SW 1271 (cell line): ENCODE measurements at regions not wholly inside any gene's neighbourhood (a gene's known extent, or its start where the extent isn't known, plus 50 kb on each side); places are given as distances from the start of the nearest gene placed in this dataset.
"Not testable (repeated sequence)": the region's sequence is repeated elsewhere in the genome, so short reads cannot be mapped to it uniquely, and the experiment has no call there.

Experiments
- DNase-seq, 2 experiments: peaks; one replicate each; lab custom pipeline; 2025; lab: John Stamatoyannopoulos, UW

DNA sequence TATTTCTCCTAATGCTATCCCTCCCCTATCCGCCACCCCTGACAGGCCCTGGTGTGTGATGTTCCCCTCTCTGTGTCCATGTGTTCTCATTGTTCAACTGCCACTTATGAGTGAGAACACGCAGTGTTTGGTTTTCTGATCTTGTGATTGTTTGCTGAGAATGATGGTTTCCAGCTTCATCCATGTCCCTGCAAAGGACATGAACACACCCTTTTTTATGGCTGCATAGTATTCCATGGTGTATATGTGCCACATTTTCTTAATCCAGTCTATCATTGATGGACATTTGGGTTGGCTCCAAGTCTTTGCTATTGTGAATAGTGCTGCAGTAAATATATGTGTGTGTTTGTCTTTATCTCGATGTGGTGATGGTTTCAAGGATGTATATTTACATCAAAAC lies 353.4 kb downstream of the PTPRU start:
- DNase-seq, result not testable (repeated sequence)

DNA sequence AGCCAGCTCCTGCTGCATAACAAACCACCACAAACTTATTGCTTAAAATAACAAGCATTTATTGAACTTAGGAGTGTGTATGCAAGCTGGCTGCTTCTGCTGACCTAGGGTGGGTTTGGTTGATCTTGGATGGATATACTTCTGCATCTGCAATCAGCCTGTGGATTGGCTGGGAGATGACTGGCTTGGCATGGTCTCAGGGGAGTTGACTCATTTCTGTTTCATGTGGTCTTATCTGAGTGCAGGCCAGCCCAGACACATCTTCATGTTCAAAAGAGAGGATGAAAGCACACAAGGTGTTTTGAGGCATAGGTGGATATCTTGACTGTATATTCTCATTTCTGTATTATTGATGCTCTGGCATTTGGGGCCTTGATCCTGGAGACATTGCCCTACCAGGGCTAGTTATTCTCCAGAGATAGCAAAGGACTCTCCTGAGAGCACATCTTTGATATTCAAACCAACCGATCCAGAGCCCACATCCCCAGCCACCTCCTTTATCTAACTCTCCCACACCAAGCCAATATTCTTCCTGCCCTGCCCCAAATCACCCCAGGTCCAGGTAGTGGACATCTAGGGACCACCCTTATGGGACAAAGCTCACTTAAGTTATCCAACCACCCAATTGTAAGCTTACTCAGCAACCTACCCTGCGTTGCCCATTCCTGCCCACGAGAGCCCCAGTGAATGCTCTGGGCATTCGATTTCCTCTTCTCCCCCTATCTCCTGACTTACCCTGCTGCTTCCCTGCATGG lies 350.8 kb downstream of the PTPRU start:
- DNase-seq, result no peak

DNA sequence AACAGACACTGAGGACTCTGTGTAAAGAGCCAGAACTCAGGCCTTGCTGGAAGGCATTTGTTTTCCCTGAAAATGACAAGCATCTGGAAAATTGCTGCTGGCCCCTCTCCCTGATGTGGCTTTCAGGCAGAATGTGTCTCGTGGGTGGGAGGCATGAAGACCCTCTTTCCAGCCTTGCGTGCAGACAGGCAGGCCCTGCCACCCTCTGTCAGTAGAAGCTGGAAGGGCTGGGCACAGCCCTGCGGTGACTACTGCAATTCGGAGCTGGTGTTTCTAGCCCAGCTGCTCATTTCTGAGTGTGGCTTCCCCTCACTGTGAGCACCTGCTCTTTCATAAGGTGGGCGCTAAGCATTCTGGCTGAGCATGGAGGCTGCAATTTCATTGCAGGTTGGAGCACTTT lies 349.9 kb downstream of the PTPRU start:
- no peak for DNase-seq

DNA sequence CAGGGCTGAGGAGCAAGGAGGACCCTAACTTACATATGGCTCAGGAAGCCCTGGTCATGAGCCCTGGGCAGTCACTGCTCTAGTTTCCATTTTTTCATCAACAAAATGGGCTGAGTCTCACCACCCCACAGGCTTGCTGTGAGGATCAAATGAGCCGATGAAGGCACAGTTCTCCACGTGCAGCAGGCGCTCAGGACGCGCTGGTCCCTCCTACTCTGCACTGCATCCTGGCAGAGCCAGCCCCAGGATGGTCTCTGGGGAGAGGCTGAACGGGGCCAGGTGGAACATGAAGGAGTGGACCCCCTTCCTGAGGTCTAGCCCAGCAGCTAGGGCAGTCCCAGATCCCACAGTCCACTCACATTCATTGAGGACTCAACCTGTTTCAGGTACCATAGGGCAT lies 349.3 kb downstream of the PTPRU start:
- DNase-seq, result no peak

DNA sequence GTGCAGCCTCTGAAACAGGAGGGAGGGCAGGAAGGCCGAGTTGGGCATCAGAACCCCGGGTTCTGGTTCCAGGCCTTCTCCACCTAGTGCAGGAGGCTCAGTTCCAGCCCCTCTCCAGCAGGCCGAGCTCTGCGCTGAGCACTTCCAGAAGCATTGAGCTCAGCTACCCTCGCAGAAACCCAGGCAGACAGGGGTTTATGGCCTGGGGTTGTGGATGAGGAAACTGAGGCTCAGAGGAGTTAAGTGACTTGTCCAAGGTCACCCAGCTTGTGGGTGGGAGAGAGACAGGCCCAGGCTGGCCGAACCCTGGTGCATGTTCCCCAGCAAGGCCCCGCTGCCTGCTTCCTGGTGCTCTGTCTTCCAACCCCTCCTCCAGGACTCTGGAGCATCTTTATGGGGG lies 348.9 kb downstream of the PTPRU start:
- no peak for DNase-seq

DNA sequence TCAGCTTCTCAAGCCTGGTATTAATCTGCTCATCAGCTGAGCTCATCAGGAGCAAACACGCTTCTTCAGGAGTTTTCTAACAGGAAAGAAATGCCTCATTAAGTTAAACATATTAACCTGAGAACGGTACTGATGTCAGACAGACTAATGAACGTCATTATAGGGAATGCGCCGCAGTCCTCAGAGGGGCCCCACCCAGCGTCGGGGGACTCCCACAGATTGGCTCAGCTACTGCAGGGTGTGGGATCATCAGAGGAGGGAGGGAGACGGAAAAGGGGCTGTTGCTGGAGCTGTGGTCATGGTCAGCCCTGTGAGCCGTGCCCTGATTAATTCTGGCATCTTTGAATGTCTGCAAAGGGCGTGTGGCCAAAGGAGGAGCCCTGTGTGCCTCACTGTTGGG lies 348.5 kb downstream of the PTPRU start:
- DNase-seq, result no peak

DNA sequence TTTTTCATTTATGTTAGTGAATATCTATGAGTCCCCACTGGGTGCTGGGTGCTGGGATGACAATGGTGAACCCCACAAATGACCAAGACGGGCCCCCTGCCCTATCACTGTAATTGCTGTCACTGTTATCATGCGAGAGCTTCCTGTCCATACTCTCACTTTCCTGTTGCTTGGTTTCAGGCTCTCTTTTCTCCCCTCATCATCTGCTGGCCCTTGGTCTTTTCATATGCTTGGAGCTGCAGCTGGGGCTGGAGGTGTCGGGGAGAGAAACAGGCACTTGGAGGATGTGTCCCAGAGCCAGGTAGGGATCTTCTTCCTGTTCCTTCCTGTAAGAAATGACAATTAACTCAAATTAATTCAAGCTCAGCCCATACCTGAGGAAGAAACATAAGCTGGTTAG lies 348.0 kb downstream of the PTPRU start:
- DNase-seq, result no peak

DNA sequence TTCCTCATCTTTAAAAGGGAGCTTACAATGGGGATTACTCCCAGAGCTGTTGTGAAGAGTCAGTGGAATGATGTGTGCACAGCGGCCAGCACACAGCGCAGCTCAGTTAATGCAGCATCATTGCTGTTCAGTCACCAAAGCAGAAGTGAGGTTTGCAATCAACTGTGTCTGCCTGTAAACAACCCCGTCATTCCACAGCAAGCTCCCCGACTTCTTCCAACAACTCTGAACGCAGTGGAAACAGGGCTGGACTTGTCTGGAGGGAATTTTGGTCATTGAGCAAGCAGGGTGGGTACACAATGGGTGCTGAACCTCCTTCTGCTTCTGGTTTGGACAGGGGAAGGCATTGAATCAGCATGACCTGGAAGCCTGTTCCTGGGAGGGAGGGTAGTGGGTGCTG lies 347.4 kb downstream of the PTPRU start:
- DNase-seq, result no peak

DNA sequence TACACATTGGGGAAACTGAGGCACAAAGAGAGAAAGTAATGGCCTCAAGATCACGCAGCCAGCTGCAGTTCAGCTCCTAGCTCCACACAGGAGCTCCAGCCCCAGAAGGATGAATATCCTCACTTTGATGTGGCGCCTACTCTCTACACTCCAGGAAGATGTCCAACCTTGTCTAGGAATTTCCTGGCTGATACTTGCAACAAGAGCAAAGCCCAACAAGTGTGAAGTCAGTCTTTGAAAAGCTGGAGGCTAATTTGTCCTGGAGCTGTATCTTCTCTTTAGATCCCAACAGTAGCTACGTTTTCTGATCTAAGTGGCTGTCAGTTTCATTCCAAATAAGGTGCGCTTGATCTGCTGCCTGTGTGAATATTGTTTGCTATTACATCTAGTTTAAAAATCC lies 344.9 kb downstream of the PTPRU start:
- DNase-seq, result no peak

DNA sequence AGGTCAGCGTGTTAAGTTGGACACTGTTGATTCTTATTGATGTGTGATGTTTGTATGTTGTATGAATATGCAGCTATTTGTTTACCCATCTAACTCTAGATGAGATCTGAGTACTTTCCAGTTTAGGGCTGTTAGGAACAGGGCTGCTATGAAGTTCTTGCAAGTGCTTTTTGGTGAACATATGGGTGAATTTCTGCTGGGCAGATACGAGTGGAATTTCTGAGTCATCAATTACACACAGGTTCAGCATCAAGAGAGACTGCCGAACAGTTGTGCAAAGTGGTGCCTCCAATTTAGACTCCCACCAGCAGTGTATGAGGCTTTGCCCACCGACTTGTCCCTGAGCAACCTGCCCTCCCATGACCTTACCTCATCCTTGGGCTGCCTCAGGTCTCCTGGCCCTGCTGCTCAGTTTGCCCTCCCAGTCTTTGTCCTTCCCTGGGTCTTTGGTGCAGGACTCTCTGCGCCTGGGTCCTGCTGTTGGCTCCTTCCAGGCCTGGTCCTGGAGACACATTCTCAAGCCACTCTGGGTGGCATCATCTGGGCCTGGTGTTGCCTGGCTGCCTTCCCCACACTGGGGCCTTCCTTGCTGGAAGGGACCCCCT lies 343.6 kb downstream of the PTPRU start:
- DNase-seq, result peak in 1 of 2 experiments; percentile 19

DNA sequence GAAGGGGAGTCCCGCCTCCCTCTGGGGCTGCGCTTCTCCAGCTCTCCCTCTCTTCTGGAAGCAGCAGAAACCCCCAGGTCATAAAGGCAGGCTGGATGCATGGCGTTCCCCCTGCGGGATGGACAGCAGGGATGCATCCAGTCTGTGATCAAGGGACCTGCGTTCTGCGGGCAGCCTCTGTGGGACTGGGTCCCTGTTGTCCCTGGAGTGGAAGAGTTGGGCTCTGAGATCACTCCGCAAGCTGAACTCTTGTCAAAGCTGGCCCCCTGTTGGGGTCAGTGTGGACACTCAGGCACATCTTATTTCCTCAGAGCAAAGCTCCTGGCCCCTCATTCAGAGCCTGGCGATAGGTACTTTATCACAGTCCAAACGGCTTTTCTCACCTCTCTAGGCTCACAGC lies 341.2 kb downstream of the PTPRU start:
- no peak for DNase-seq

DNA sequence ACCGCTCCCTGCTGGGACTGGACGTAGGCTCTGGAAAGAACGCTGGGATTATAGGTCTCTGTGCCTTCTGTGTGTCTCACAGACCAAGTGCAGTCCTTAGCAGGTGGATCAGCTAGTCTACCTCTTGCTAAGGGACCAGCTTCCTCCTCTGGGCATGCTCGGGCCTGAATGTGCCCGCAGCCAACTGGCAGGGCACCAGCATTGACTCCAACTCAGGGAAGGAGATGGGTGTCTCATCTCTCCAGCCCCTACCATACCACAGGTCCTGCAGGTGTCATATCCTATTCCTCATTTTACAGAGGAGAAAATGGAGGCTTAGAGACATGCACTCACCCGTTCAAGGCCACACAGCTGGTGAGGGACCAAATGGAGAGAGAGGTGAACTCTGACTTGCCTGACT lies 340.2 kb downstream of the PTPRU start:
- DNase-seq, result no peak

DNA sequence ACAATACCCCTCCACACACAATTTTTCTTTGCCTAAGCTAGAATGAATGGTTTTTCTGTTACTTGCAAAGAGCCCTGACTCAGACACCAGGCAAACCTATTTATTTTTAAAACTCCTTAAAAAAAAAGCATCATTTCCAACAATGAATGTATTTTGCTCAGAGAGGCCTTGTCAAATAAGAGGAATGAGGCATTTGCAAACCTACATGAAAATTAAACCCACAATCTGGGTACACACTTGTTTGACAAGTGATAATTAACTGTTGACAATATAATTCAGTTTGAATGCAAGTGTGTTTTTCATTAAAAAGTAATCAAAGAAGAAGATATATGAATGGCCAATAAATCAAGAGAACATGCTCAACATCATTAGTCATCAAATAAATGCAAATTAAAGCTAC lies 339.5 kb downstream of the PTPRU start:
- no peak for DNase-seq

DNA sequence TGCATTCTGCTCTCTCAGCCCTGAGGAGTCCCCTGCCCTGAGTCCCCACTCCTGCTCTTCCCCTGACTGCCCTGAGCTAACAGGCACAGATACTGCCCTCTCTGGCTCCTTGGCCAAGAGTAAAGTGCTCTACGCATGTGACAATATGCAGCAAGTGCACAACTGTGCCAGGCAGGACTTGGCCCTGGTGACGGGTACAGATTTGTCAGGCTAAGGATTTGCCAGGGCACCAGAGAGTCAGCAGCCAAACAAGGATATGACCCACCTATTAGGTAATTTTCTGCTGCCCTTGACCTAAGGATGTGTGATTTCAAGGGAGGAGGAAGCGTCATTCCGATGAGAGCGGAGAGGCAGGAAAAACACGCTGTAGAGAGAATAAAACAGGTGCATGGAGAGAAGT lies 339.0 kb downstream of the PTPRU start:
- DNase-seq, result no peak

DNA sequence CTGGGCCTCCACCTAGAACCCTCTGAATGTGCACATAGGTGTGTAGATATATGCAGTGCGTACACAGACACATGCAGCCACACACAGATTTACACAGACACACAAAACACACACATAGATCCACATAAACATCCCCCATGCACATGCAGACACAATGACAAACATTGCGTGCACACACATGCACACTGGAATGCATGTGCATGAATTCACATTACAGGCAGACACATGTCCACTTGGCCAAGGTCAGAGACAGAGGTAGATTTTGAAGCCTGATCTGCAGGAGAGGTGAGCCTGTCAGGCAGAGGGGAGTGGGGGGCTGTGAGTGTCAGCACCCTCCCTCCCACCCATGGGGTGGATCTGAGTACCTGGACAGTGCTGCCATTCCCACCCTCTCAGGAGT lies 338.5 kb downstream of the PTPRU start:
- DNase-seq, result no peak

DNA sequence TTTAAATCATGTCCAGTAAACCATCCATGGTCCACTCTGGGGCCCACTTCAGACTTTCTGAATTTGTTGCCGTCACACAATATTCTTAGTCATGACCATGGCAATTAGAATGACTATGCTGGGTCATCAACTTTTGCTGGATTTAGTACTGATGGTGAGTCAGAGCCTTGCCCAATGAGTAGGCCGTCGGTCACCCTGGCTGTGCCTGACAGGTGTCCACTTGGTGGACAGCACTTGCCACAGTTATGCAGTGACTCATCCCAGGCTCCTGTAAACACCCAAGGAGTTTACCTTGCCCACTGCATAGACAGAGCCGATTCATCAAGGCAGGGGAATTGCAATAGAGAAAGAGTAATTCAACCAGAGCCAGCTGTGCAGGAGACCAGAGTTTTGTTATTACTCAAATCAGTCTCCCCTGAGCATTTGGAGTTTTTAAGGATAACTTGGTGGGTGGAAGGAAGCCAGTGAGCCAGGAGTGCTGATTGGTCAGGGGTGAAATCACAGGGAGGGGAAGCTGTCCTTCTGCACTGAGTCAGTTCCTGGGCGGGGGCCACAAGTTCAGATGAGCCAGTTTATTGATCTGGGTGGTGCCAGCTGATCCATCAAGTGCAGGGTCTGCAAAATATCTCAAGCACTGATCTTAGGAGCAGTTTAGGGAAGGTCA lies 333.8 kb downstream of the PTPRU start:
- DNase-seq, result peak; percentile 88 to 94

DNA sequence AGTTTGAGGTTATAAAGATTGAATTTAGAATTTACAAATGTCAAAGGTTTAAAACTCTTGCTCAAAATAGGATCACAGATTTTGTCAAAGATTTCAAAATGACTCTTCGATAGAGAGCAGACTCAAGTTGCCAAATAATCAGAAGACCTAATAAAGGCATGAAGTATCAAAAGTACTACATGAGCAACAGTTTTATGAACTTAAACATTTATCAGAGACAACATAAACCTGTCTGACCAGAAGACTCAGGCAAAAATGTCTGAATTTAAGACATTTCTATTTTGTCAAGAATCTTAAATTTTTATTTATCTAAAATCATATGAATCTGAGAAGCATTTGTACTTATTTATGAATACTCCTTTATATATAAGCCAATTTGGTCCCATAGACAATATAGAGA lies 330.9 kb downstream of the PTPRU start:
- no peak for DNase-seq

DNA sequence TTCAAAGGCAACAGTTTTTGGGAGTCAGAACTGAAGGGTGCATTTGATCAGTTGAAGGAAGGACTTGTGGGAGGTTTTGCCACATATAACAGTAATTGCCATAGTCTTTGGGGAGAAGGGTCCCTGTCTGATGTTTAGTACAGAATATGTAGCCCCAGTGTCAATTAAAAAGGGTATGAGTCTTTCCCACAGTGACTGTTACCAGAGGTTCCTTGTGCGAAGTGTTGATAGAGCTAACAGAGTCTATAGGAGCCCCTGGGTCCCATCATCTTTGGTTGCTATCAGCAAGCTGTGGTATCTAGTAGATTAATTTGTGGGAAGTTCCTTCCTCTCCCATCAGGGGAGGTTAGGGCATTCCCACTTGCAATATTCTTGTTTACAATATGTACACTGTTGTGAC lies 329.2 kb downstream of the PTPRU start:
- no peak for DNase-seq

DNA sequence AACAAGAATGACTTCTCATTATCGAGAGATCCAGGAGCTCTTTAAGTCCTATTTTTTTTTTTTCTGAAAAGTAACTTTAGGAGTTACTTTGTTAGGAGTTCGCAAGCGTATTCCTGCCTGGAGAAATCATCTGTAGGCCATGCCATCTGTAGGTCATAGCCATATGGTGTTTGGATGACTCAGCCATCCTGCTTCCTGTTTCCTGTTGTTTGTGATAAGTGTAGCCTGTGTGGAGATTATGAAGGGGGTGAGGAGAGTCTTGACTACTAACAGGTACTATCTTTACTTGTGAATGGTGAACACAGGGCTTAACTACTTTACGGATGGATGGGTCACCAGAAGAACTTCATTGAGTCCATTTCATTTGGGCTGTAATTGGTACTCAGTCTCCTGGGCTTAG lies 327.2 kb downstream of the PTPRU start:
- peak in 1 of 2 experiments; percentile 54 for DNase-seq

DNA sequence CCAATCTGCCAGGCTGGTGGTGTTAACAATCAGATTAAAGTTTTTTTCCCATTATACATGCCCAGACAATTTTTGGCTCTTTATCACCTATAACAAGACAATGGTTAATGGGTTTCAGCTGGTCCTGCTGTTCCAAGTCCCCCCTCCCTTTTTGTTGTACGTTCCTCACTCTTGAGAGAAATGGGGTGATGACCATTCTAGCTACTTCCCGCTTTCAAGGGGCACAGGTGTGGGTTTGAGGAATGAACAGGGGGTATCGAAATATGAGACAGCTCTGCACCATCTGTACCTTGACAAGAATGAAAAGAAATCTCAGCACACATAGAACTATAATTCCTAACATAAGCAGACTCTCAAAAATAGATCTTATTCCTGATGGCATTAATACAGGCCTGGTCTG lies 326.8 kb downstream of the PTPRU start:
- no peak for DNase-seq

DNA sequence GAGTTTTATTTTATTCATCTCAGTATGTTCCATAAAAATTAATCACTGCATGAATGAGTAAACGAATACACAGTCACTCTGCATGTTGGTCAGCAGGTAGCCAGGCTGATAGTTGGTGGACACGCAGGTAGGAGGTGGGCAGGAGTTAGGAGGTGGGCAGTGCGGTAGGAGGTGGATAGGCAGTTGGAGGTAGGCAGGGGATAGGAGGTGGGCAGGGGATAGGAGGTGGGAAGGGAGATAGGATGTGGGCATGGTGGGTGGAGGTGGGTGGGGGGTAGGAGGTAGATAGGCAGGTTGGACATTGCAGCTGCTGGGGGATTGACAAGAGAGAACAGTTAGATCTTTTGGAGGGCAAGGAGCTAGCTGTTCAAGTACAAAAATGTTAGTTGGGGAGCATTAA lies 322.7 kb downstream of the PTPRU start:
- no peak for DNase-seq

DNA sequence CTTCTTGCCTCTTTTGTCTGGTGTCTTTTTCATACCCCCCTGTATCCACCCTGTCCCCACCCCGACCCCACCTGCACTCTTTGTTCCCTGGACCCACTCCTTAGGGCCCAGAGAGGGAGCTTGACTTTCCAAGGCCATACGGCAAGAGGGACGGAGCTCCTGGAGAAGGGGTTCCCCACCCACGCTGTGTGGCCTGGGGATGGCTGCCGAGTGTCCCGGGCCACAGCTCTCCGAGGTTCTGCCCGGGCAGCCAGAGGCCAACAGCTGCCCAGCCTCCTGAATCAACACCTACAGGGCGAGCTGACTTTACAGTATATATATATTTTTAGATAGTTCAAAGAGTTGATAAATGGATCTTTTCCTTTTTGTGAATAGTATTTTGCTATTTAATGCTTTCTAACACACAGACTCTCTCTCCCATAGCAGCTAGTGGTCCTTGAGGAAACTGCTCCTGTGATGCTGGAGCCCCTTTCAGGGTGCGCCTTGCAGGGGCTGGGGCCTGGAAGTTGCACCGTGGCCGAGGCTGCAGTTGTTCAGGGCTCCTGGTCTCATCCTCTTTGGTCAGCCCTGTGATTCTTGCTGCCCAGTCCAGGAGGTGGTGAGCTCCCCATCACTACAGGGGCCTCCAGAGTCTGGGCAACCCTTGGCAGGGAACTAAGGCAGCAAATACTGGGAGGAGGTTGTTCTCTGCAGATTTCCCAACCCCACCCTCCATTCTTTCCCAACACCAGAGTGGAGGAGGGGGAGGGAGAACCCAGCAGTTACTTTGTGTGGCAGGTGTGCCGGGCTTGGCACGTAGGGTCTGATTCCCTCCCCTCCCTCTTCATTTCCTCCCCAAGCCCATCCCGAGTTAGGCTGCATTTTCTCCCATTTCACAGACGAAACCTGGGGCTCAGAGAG lies 321.6 kb downstream of the PTPRU start:
- no peak for DNase-seq

DNA sequence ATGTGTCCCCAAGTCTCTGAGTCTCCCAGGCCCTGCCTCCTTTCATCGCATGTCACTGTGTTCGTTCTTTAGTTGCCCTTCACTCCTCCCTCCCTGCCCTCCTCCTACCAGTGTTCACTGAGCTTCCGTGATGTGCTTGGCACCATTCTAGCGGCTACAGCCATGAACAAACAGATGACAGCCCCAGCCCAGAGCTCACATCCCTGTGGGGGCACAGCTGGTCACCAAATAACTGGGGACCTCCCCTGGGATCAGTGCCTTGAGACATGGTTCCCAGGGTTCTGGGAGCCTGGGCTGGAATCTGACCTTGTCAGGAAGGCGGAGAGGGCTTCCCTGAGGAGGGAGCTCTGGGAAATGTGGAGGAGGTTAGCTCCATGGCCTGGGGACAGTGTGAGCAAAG lies 320.7 kb downstream of the PTPRU start:
- no peak for DNase-seq
